Activated naive CD8-positive, alpha-beta T cell (primary cell): ENCODE measurements at regions not wholly inside any gene's neighbourhood (a gene's known extent, or its start where the extent isn't known, plus 50 kb on each side); places are given as distances from the start of the nearest gene placed in this dataset.
"Not testable (repeated sequence)": the region's sequence is repeated elsewhere in the genome, so short reads cannot be mapped to it uniquely, and the experiment has no call there.

Source experiments
- H3K27ac Mint-ChIP-seq: one replicate; pipeline ENCODE4 v1.8.0; 2021; ENCODE audit warnings: mixed read lengths
- H3K27me3 Mint-ChIP-seq: one replicate; pipeline ENCODE4 v1.8.0; 2021; ENCODE audit warnings: mixed read lengths
- H3K36me3 Mint-ChIP-seq: one replicate; pipeline ENCODE4 v1.8.0; 2021; ENCODE audit warnings: mixed read lengths
- H3K4me1 Mint-ChIP-seq: one replicate; pipeline ENCODE4 v1.8.0; 2021; ENCODE audit warnings: low read depth, mixed read lengths
- H3K4me3 Mint-ChIP-seq: one replicate; pipeline ENCODE4 v1.8.0; 2021; ENCODE audit warnings: mild to moderate bottlenecking, mixed read lengths
- H3K9me3 Mint-ChIP-seq: one replicate; pipeline ENCODE4 v1.8.0; 2021; ENCODE audit warnings: low read depth, mixed read lengths

DNA sequence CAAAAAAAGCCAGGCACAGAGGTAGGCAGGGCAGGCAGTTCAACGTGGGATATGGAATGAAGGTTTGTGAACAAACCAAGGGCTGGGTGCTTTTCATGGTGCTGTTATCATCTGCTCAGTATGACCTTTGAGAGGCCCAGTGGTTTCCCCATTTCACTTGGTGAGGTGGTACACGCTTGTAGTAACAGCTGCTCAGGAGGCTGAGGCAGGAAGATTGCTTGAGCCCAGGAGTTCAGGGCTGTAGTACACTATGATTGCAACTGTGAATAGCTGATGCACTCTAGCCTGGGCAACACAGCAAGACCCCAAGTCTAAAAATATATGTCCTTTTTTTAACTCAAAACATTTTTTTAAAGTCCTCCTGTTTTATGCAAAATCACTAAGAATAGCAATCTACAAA lies 174.8 kb downstream of the ENC1 start:
- Mint-ChIP-seq H3K4me1 (no peaks in the 10 kb centered on the region), H3K36me3 (no peaks in the 10 kb centered on the region), H3K4me3 (no peak overlapping the region), H3K27ac (no peak overlapping the region), H3K27me3 (peaks cover 3% of the 10 kb centered on the region), H3K9me3 (no peaks in the 10 kb centered on the region)

DNA sequence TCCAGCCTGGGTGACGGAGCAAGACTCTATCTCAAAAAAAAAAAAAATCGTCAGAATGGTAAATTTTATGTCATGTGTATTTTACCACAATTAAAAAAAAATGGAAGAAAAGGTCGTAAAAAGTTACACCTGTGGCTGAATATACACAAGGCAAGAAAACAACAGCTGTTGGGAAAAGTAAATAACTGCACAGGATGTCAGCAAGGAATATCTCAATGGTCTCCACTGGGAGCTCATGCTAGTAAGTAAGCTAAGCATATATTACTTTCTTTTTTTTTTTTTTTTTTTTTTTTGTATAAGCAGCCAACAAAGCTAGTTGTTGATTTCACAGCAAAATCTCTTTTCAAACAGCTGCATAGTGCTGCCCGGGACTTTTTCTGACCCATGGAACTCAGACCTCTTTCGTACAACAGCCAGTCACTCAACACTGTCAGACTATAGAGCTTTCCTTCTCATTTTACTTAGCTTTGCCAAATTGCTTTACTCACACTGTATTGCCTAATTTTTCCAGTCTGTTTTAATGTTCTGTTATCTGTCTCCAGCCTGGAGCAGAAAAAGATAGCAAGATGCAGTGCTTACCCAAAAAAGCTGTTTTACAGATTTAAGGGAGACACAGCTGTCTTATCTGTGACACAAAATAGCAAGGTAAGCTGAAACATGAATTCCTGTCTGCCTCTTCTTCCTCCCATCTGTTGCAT lies 175.9 kb downstream of the ENC1 start:
- H3K27me3 Mint-ChIP-seq = peaks cover 3% of the 10 kb centered on the region
- no peaks in the 10 kb centered on the region for H3K36me3 Mint-ChIP-seq

DNA sequence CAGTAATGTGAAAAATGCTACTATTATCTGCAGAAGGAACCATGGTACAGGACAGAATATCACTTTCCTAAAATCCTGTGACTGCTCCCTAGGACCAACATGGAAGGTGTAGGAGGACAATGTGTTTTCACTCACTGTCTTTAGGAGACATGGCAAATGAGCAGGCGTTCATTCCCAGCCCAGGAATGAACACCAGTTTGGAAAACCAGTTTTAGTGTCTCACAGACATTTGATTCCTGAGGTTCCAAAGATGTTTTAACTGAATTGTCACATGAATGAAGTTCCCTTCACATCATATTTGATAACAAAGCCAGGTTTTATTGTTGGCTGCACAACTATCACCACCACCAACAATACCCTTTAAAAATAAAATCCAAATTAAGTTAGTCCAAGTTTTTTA lies 178.2 kb downstream of the ENC1 start:
- Mint-ChIP-seq H3K27me3 (peaks cover 3% of the 10 kb centered on the region), H3K9me3 (no peaks in the 10 kb centered on the region), H3K27ac (no peak overlapping the region), H3K4me1 (no peaks in the 10 kb centered on the region), H3K4me3 (no peak overlapping the region), H3K36me3 (no peaks in the 10 kb centered on the region)

More for the DNA sequence above, 175.9 kb downstream of the ENC1 start:
- Mint-ChIP-seq H3K9me3 (no peaks in the 10 kb centered on the region), H3K4me1 (no peaks in the 10 kb centered on the region), H3K4me3 (no peak overlapping the region), H3K27ac (no peak overlapping the region)

DNA sequence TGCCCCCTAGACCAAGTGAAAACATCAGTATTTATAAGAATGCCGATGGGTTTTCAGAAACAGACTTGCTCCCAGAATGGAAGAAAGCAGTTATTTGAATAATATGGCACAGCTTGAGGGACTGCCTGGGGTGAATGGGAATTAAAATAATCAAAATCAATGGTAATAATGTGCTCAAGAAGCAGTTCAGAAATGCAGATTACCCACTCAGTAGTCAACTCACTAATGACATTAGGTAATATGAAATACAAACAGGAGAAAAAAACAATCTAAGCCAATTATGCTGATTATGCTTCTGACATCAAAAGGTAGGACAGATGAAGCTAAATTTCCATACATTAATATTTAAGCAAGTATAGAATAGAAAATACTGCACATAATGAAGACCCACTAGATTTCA lies 179.3 kb downstream of the ENC1 start:
- no peaks in the 10 kb centered on the region for H3K9me3 Mint-ChIP-seq
- H3K4me1 Mint-ChIP-seq = no peaks in the 10 kb centered on the region
- no peak overlapping the region for H3K27ac Mint-ChIP-seq
- H3K27me3 Mint-ChIP-seq = peaks cover 6% of the 10 kb centered on the region
- H3K36me3 Mint-ChIP-seq = no peaks in the 10 kb centered on the region
- H3K4me3 Mint-ChIP-seq = no peak overlapping the region

DNA sequence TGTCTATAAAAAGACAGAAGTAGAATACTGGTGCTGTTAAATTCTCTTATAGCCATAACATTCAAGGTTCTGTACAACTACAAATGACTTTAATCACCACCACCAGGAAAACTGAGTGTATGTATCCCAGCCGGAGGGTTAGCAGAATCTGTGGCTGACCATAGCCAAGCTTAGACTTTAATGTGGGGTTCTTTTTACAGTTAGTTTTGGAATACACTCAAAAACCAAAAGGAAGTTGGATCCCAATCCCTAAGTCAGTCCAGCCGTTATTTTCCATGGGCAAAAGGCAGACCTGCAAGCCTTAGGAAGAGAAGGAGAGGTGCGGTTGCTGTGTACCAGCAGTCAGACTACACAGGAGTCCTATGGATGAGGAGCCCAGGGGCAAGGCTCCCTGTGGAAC lies 179.8 kb downstream of the ENC1 start:
- Mint-ChIP-seq H3K4me3 (no peak overlapping the region), H3K27me3 (peaks cover 6% of the 10 kb centered on the region), H3K36me3 (no peaks in the 10 kb centered on the region), H3K27ac (no peak overlapping the region), H3K9me3 (no peaks in the 10 kb centered on the region), H3K4me1 (no peaks in the 10 kb centered on the region)

DNA sequence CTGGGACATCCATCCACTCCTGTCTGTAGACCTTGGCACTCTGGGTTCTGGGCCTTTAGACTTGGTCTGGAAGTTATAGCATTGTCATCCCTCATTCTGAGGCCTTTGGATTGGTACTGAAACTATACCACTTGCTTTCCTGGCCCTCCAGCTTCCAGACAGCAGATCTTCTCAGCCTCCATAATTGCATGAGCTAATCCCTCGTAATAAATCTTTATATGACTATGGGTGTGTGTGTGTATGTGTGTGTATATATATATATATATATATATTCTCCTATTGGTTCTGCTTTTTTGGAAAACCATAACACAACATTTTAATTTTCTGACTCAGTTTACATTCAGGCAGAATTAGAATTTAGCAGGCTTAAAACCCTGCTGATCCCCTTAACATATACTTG lies 180.5 kb downstream of the ENC1 start:
- Mint-ChIP-seq H3K27me3 (peaks cover 6% of the 10 kb centered on the region), H3K4me1 (no peaks in the 10 kb centered on the region), H3K27ac (no peak overlapping the region), H3K36me3 (no peaks in the 10 kb centered on the region), H3K9me3 (no peaks in the 10 kb centered on the region), H3K4me3 (no peak overlapping the region)

DNA sequence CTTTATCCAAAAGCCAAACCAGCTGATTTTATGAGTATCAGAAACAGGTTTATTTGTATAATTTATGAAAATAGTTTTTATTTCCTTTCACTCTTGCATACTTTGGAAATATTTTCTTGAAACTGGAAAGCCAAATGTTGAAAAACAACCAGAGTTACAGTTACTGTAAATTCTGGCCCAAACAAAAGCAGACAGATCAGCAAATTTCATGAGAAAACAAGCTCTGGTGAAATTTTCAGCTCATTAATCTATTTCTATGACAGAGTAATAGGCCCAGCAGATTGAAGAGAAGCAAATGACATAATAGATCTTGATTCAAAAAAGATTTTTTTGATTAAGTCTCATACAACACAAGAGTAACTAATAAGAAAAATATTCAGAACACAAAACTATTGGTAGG lies 182.7 kb downstream of the ENC1 start:
- no peaks in the 10 kb centered on the region for H3K36me3 Mint-ChIP-seq
- H3K4me1 Mint-ChIP-seq = no peaks in the 10 kb centered on the region
- no peaks in the 10 kb centered on the region for H3K9me3 Mint-ChIP-seq
- no peak overlapping the region for H3K4me3 Mint-ChIP-seq
- no peak overlapping the region for H3K27ac Mint-ChIP-seq
- peaks cover 6% of the 10 kb centered on the region for H3K27me3 Mint-ChIP-seq

DNA sequence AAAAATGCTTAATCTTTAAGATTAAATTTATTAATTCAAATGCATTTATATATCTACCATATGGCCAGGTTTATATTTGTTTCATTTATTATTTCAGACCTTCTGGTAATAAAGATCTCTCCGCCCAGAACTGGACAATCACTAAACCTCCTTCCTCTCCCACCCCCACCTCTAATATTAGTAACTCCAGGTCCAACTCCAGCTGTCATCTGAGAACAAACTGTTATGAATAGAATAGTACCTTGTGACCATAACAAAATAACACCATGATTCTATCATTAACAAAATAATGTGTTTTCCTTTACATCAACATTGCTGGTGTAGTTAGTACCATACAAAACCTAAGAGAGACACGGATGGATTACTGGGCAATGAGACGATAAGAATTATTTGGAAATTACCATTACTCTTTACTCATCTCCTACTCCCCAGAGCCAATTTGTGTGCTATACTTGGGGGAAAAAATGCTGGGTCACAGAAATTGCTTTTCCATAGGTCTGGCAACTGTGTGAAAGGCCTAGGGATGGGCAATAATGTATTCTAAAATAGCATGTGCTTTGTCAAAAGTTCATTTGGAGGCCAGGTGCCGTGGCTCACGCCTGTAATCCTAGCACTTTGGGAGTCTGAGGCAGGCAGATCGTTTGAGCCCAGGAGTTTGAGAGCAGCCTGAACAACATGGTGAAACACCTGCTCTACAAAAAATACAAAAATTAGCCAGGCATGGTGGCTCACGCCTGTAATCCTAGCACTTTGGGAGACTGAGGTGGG lies 186.1 kb downstream of the ENC1 start:
- H3K27me3 Mint-ChIP-seq = peaks cover 5% of the 10 kb centered on the region
- no peaks in the 10 kb centered on the region for H3K36me3 Mint-ChIP-seq
- no peak overlapping the region for H3K27ac Mint-ChIP-seq
- H3K4me3 Mint-ChIP-seq = no peak overlapping the region
- H3K4me1 Mint-ChIP-seq = no peaks in the 10 kb centered on the region
- no peaks in the 10 kb centered on the region for H3K9me3 Mint-ChIP-seq

DNA sequence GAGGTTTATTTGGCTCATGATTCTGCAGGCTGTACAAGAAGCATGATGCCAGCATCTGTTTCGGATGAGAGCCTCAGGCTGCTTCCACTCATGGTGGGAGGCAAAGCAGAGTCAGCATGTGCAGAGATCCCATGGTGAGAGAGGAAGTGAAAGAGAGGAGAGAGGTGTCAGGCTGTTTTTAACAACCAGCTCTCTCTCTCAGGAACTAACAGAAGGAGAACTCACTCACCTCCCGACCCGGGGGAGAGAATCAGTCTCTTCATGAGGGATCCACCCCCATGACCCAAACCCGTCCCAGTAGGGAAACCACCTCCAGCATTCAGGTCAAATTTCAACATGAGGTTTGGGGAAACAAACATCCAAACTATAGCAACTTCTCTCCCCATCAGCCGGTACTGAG lies 187.7 kb downstream of the ENC1 start:
- Mint-ChIP-seq H3K27me3 (peaks cover 5% of the 10 kb centered on the region), H3K9me3 (no peaks in the 10 kb centered on the region), H3K27ac (no peak overlapping the region), H3K4me1 (no peaks in the 10 kb centered on the region), H3K4me3 (no peak overlapping the region), H3K36me3 (no peaks in the 10 kb centered on the region)

DNA sequence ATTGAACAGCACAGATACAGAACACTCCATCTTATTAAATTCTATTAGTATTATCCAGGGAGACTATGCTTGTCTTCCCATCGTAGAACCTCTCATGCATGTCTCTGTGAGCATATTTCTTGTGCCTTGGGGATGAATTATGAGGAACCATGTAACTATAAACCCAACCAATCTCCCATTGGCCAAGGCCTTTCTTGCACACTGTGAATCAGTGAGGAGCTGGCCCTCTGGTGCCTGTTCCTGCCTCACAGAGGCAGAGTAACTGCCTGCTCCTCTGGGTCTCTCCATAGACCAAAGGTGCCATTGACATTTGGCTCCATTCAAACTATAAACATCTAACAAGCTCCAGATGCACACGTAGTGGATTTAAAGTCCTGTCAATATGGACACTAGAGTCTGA lies 190.4 kb downstream of the ENC1 start:
- H3K36me3 Mint-ChIP-seq = no peaks in the 10 kb centered on the region
- no peaks in the 10 kb centered on the region for H3K9me3 Mint-ChIP-seq
- no peak overlapping the region for H3K27ac Mint-ChIP-seq
- H3K27me3 Mint-ChIP-seq = peaks cover 2% of the 10 kb centered on the region
- H3K4me3 Mint-ChIP-seq = no peak overlapping the region
- H3K4me1 Mint-ChIP-seq = no peaks in the 10 kb centered on the region

DNA sequence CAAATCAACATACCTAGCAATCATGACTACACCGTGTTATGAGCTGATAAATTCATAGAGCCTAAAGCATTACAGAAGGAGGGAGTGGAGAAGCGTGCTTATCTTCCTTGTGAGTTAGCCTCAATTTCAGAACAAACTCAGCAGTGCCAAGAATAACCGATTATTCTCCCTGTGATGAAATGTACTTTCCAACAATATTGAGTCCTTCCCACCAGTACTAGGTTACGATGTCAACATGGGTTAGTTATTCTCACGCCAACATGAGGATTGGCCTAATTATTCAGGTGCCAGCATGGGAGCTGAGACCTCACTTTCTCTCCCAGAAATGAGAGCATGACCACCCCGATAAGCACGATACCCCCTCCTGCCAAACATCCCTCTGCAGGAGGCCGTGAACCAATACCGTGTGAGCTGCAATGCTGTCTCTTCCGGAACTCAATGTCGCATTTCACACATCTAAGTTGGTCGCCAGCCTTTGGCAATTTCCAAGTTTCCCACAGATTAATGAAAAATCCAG lies 193.7 kb downstream of the ENC1 start:
- Mint-ChIP-seq H3K27me3 (peaks cover 3% of the 10 kb centered on the region), H3K36me3 (no peaks in the 10 kb centered on the region), H3K4me3 (no peak overlapping the region), H3K9me3 (no peaks in the 10 kb centered on the region), H3K4me1 (no peaks in the 10 kb centered on the region), H3K27ac (no peak overlapping the region)

DNA sequence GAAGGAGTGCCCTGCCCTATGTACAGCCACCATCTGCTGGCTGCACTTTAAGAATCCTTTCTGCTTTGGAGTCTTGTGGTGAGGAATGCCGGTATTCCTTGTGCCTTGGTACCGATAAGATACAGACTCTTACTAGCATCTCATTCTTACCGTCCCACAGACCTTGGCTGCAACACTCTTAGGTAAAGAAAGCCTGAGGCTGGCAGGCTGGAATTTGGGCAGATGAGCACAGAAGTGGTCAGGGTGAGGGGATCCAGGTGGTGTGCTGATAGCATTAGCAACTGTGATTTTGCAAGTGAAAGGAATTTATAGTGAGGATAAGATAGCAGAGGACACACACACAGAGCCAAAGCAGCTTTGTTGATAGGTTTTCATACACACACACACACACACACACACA lies 198.1 kb downstream of the ENC1 start:
- H3K27me3 Mint-ChIP-seq = peaks cover 3% of the 10 kb centered on the region
- no peak overlapping the region for H3K27ac Mint-ChIP-seq

DNA sequence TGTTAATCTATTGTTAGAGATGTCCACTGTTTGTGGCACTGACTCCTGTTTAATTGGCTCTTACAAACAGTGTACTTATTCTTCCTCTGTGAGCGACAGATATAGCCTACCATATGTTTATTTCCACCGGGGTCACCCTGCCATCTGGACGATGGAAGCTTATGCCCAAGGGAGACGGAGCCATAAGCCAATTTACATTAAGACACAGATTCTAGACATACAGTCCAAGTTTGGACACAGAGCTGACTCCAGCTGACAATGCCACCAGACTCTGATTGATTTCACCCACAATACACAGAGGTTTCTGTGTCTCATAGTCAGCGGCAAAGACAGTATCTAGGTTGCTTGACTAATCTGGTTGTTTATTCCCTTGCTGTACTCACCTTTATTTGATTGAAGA lies 198.9 kb downstream of the ENC1 start:
- no peaks in the 10 kb centered on the region for H3K36me3 Mint-ChIP-seq
- H3K4me3 Mint-ChIP-seq = no peak overlapping the region
- H3K27ac Mint-ChIP-seq = no peak overlapping the region
- H3K27me3 Mint-ChIP-seq = peaks cover 3% of the 10 kb centered on the region
- H3K9me3 Mint-ChIP-seq = no peaks in the 10 kb centered on the region
- no peaks in the 10 kb centered on the region for H3K4me1 Mint-ChIP-seq

More for the DNA sequence above, 198.1 kb downstream of the ENC1 start:
- no peaks in the 10 kb centered on the region for H3K36me3 Mint-ChIP-seq
- no peaks in the 10 kb centered on the region for H3K9me3 Mint-ChIP-seq
- no peak overlapping the region for H3K4me3 Mint-ChIP-seq
- H3K4me1 Mint-ChIP-seq = no peaks in the 10 kb centered on the region

DNA sequence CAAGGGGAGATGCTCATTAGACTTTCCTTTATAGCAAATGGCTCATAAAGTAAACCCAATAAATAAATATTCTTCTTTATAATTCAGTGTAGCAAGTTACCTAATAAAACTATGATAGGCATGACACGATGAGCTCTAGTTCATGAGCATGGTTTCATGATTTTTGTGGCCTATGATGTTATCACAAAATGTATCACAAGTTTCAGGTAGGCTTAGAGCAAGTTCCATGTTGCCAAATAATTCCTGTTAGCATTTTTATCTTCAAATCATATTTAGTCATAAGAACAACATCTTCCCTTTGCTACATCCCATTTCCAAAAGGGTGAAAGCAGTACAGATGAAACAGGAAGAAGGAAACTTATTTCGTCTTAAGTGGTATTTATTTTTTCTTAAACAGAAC lies 200.2 kb downstream of the ENC1 start:
- Mint-ChIP-seq H3K27me3 (peaks cover 4% of the 10 kb centered on the region), H3K9me3 (no peaks in the 10 kb centered on the region), H3K4me3 (no peak overlapping the region), H3K27ac (no peak overlapping the region), H3K36me3 (no peaks in the 10 kb centered on the region), H3K4me1 (no peaks in the 10 kb centered on the region)

DNA sequence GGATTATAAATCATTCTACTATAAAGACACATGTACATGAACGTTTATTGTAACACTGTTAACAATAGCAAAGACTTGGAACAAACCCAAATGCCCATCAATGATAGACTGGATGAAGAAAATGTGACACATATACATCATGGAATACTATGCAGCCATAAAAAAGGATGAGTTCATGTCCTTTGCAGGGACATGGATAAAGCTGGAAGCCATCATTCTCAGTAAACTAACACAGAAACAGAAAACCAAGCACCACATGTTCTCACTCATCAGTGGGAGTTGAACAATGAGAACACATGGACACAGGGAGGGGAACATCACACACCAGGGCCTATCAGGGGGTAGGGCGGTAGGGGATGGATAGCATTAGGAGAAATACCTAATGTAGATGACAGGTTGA lies 202.7 kb downstream of the ENC1 start:
- not testable (repeated sequence) for H3K9me3 Mint-ChIP-seq, H3K4me3 Mint-ChIP-seq, H3K4me1 Mint-ChIP-seq, H3K27me3 Mint-ChIP-seq, H3K36me3 Mint-ChIP-seq, H3K27ac Mint-ChIP-seq
